GM23338 (cell line): ENCODE measurements at regions not wholly inside any gene's neighbourhood (a gene's known extent, or its start where the extent isn't known, plus 50 kb on each side); places are given as distances from the start of the nearest gene placed in this dataset.

Experiments
- ATAC-seq: fragments of 200-7000 bp; cut with Tn5 transposase; 3 replicates; pipeline ENCODE4 v1.9.1; 2020
- DNase-seq: peaks from one replicate; pipeline ENCODE4 v3.0.0-alpha.2; 2015; ENCODE audit warnings: low spot score
- H2AFZ ChIP-seq: fragments of 200-600 bp; sonication (generic); 2 replicates; pipeline ENCODE4 v1.8.0; 2016; ENCODE audit warnings: antibody characterized with exemption, mild to moderate bottlenecking, moderate library complexity
- H3F3A ChIP-seq: fragments of 200-600 bp; sonication (generic); replicated peaks from 2 replicates; pipeline ENCODE4 v1.8.0; 2017; ENCODE audit warnings: antibody characterized with exemption, mixed run types, low read depth
- H3K27ac ChIP-seq: fragments of 200-600 bp; sonication (generic); 2 replicates; pipeline ENCODE4 v1.6.1; 2016; ENCODE audit warnings: low read depth
- H3K27me3 ChIP-seq: fragments of 200-600 bp; sonication (generic); 2 replicates; pipeline ENCODE4 v1.8.0; 2016; ENCODE audit warnings: mild to moderate bottlenecking, mixed run types, moderate library complexity; ENCODE audit not compliant: insufficient read depth
- H3K36me3 ChIP-seq: fragments of 200-600 bp; sonication (generic); 2 replicates; pipeline ENCODE4 v1.8.0; 2016; ENCODE audit warnings: mild to moderate bottlenecking; ENCODE audit not compliant: insufficient read depth
- H3K4me1 ChIP-seq: fragments of 200-600 bp; sonication (generic); 2 replicates; pipeline ENCODE4 v1.8.0; 2016; ENCODE audit warnings: mild to moderate bottlenecking, moderate library complexity; ENCODE audit not compliant: insufficient read depth
- H3K4me2 ChIP-seq: fragments of 200-600 bp; sonication (generic); 2 replicates; pipeline ENCODE4 v1.7.1; 2017; ENCODE audit warnings: mixed run types
- H3K4me3 ChIP-seq: fragments of 200-600 bp; sonication (generic); 2 replicates; pipeline ENCODE4 v1.6.1; 2016; ENCODE audit warnings: mixed run types
- H3K79me2 ChIP-seq: fragments of 200-600 bp; sonication (generic); replicated peaks from 2 replicates; pipeline ENCODE4 v1.8.0; 2017; ENCODE audit warnings: mild to moderate bottlenecking; ENCODE audit not compliant: insufficient read depth
- H3K9me2 ChIP-seq: fragments of 200-600 bp; sonication (generic); 2 replicates; pipeline ENCODE4 v1.8.0; 2017; ENCODE audit not compliant: insufficient read depth
- H4K20me1 ChIP-seq: fragments of 200-600 bp; sonication (generic); replicated peaks from 2 replicates; pipeline ENCODE4 v1.8.0; 2017; ENCODE audit warnings: mild to moderate bottlenecking; ENCODE audit not compliant: insufficient read depth
- H3K27ac Mint-ChIP-seq: 2 replicates; pipeline ENCODE4 v1.8.0; 2020; ENCODE audit warnings: inconsistent platforms, mild to moderate bottlenecking, moderate library complexity, mixed read lengths
- H3K27me3 Mint-ChIP-seq: 3 replicates; pipeline ENCODE4 v1.8.0; 2022; ENCODE audit warnings: low read depth, mild to moderate bottlenecking, moderate library complexity, mixed read lengths, inconsistent platforms; ENCODE audit not compliant: insufficient read depth, poor library complexity
- H3K36me3 Mint-ChIP-seq: 3 replicates; pipeline ENCODE4 v1.8.0; 2021; ENCODE audit warnings: low read depth, mild to moderate bottlenecking, inconsistent platforms, moderate library complexity, mixed read lengths
- H3K4me1 Mint-ChIP-seq: 3 replicates; pipeline ENCODE4 v1.8.0; 2020; ENCODE audit warnings: mild to moderate bottlenecking, inconsistent platforms, mixed read lengths
- H3K4me3 Mint-ChIP-seq: 3 replicates; pipeline ENCODE4 v1.8.0; 2021; ENCODE audit warnings: moderate library complexity, mild to moderate bottlenecking, inconsistent platforms, mixed read lengths
- H3K9me3 Mint-ChIP-seq: 3 replicates; pipeline ENCODE4 v1.8.0; 2020; ENCODE audit warnings: moderate library complexity, mild to moderate bottlenecking, inconsistent platforms, mixed read lengths
- CREB1 ChIP-seq: fragments of 250-450 bp; sonication (Bioruptor Pico); IDR thresholded peaks from 2 replicates; pipeline ENCODE4 v1.5.0; 2020; ENCODE audit warnings: low read depth, mild to moderate bottlenecking, moderate library complexity
- EZH2 ChIP-seq: fragments of 200-600 bp; sonication (generic); IDR thresholded peaks from one replicate; pipeline ENCODE4 v1.8.0; 2017; ENCODE audit warnings: antibody characterized with exemption, mild to moderate bottlenecking, low read depth; ENCODE audit not compliant: unreplicated experiment
- NANOG ChIP-seq: IDR thresholded peaks from 2 replicates; pipeline ENCODE4 v1.6.1; 2016; ENCODE audit warnings: antibody characterized with exemption, borderline replicate concordance
- POLR2AphosphoS5 ChIP-seq: IDR thresholded peaks from 2 replicates; pipeline ENCODE4 v1.6.1; 2016; ENCODE audit warnings: antibody characterized with exemption, low read depth
- STAT1 ChIP-seq: IDR thresholded peaks from one replicate; pipeline ENCODE4 v1.6.1; 2016; ENCODE audit warnings: antibody characterized with exemption; ENCODE audit not compliant: unreplicated experiment
- ZNF114 ChIP-seq: fragments of 250-450 bp; sonication (Bioruptor Pico); IDR thresholded peaks from 2 replicates; pipeline ENCODE4 v1.5.0; 2020; ENCODE audit warnings: mild to moderate bottlenecking, moderate library complexity
- ZNF331 ChIP-seq: fragments of 250-450 bp; sonication (Bioruptor Pico); IDR thresholded peaks from 2 replicates; pipeline ENCODE4 v1.5.0; 2020; ENCODE audit warnings: low read depth, mild to moderate bottlenecking, moderate library complexity
- TF ChIP-seq, protein P1 (sequence below): IDR thresholded peaks from 2 replicates; pipeline ENCODE4 v1.6.1; 2016; ENCODE audit warnings: antibody characterized with exemption
- TF ChIP-seq, protein P2 (sequence below), 2 experiments: fragments of 200-600 bp in 1 of 2; sonication (generic) in 1 of 2; conservative IDR thresholded peaks; 2 replicates each; pipeline versions ENCODE4 v1.5.1 to v1.6.1; 2016 to 2017; ENCODE audit warnings: antibody characterized with exemption in 2 of 2, low read depth in 2 of 2, mild to moderate bottlenecking in 2 of 2, moderate library complexity in 1 of 2
- TF ChIP-seq, protein P3 (sequence below): IDR thresholded peaks from one replicate; pipeline ENCODE4 v1.6.1; 2018; ENCODE audit warnings: antibody characterized with exemption; ENCODE audit not compliant: unreplicated experiment

DNA sequence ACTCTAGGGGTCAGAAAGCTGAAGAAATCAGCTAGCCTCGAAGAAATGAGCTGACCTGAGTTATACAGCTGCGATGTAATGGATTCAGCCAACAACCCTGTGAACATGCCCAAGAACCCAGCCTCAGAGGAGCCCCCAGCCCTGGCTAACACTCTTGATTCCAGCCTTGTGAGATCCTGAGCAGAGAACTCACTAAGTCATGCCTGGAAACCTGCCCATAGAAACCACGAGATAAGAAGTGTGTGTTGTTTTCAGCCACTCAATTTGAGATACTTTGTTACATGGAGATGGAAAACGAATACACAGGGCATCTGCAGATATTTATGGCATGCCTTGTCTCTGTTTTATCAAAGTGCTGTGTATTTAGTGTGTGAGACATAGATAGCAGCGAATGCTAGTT, 265.2 kb downstream of the QKI start:
- no peaks in the 10 kb centered on the region for H3K4me1 Mint-ChIP-seq
- no peaks in the 10 kb centered on the region for H3K36me3 Mint-ChIP-seq
- H3K4me3 Mint-ChIP-seq = no peak overlapping the region

DNA sequence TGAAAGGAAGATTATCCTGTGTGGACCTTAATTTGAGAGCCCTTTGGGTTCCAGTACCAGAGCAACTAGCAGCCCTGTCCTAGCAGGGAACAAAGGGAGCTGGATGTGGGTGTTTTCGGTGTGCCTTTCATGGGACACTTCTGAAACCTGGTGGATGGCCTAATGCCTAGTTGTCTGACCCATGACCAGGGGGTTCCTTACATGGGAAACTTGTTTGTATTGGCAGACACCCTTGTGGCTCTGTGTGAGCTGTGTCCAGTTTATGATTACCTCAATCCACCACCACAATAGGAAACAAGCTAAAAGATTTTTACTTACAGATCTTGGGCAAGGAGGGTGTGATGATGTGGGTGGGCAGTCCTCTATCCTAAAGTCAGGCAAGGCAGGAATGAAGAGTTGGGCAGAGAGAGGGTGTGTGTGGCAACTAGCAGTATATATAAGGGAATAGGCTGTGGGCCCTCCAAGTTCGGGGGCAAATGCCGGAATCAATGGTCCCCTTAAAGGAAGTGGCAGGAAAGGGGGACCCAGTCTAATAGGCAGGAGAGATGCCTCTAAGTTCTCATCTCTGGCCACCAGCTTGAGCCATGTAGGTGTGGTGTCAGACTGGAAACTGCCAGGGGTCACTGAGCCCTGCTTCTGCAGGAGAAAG, 264.6 kb downstream of the QKI start:
- H3K79me2 ChIP-seq = no peaks in the 10 kb centered on the region
- H3K27ac ChIP-seq = no peak overlapping the region
- no peak overlapping the region for H2AFZ ChIP-seq
- no peaks in the 10 kb centered on the region for H3F3A ChIP-seq
- no peaks in the 10 kb centered on the region for H3K36me3 ChIP-seq
- no peak for ATAC-seq
- Mint-ChIP-seq H3K4me1 (no peaks in the 10 kb centered on the region), H3K27ac (no peak overlapping the region), H3K9me3 (peaks cover 8% of the 10 kb centered on the region; the same call in 2 of the 3 replicates), H3K36me3 (no peaks in the 10 kb centered on the region), H3K4me3 (no peak overlapping the region), H3K27me3 (peaks cover 2% of the 10 kb centered on the region)
- no peak for DNase-seq
- H4K20me1 ChIP-seq = no peaks in the 10 kb centered on the region
- no peaks in the 10 kb centered on the region for H3K4me1 ChIP-seq
- H3K9me2 ChIP-seq = no peaks in the 10 kb centered on the region; the same call in 1 of the 2 replicates
- H3K4me3 ChIP-seq = no peak overlapping the region
- H3K27me3 ChIP-seq = no peaks in the 10 kb centered on the region
- H3K4me2 ChIP-seq = no peak overlapping the region
- no peak for TF ChIP-seq ZNF331 (CRISPR knock-in tag)
- TF ChIP-seq, protein P1, sequence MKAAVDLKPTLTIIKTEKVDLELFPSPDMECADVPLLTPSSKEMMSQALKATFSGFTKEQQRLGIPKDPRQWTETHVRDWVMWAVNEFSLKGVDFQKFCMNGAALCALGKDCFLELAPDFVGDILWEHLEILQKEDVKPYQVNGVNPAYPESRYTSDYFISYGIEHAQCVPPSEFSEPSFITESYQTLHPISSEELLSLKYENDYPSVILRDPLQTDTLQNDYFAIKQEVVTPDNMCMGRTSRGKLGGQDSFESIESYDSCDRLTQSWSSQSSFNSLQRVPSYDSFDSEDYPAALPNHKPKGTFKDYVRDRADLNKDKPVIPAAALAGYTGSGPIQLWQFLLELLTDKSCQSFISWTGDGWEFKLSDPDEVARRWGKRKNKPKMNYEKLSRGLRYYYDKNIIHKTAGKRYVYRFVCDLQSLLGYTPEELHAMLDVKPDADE = no peak
- no peak for TF ChIP-seq CREB1 (CRISPR knock-in tag)
- TF ChIP-seq, protein P2, sequence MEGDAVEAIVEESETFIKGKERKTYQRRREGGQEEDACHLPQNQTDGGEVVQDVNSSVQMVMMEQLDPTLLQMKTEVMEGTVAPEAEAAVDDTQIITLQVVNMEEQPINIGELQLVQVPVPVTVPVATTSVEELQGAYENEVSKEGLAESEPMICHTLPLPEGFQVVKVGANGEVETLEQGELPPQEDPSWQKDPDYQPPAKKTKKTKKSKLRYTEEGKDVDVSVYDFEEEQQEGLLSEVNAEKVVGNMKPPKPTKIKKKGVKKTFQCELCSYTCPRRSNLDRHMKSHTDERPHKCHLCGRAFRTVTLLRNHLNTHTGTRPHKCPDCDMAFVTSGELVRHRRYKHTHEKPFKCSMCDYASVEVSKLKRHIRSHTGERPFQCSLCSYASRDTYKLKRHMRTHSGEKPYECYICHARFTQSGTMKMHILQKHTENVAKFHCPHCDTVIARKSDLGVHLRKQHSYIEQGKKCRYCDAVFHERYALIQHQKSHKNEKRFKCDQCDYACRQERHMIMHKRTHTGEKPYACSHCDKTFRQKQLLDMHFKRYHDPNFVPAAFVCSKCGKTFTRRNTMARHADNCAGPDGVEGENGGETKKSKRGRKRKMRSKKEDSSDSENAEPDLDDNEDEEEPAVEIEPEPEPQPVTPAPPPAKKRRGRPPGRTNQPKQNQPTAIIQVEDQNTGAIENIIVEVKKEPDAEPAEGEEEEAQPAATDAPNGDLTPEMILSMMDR (conservative IDR thresholded peaks at IDR 0.05; ENCODE audit: low read depth in 2 of 2) = no peak
- TF ChIP-seq STAT1 = no peak
- TF ChIP-seq, protein P3, sequence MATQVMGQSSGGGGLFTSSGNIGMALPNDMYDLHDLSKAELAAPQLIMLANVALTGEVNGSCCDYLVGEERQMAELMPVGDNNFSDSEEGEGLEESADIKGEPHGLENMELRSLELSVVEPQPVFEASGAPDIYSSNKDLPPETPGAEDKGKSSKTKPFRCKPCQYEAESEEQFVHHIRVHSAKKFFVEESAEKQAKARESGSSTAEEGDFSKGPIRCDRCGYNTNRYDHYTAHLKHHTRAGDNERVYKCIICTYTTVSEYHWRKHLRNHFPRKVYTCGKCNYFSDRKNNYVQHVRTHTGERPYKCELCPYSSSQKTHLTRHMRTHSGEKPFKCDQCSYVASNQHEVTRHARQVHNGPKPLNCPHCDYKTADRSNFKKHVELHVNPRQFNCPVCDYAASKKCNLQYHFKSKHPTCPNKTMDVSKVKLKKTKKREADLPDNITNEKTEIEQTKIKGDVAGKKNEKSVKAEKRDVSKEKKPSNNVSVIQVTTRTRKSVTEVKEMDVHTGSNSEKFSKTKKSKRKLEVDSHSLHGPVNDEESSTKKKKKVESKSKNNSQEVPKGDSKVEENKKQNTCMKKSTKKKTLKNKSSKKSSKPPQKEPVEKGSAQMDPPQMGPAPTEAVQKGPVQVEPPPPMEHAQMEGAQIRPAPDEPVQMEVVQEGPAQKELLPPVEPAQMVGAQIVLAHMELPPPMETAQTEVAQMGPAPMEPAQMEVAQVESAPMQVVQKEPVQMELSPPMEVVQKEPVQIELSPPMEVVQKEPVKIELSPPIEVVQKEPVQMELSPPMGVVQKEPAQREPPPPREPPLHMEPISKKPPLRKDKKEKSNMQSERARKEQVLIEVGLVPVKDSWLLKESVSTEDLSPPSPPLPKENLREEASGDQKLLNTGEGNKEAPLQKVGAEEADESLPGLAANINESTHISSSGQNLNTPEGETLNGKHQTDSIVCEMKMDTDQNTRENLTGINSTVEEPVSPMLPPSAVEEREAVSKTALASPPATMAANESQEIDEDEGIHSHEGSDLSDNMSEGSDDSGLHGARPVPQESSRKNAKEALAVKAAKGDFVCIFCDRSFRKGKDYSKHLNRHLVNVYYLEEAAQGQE = no peak
- TF ChIP-seq NANOG = no peak
- TF ChIP-seq POLR2AphosphoS5 = no peak
- TF ChIP-seq EZH2 = no peak

More for the DNA sequence above, 265.2 kb downstream of the QKI start:
- Histone ChIP-seq H3K4me2 (no peak overlapping the region), H3K36me3 (no peaks in the 10 kb centered on the region), H3K27me3 (no peaks in the 10 kb centered on the region), H3F3A (no peaks in the 10 kb centered on the region), H2AFZ (no peak overlapping the region), H3K9me2 (no peaks in the 10 kb centered on the region; the same call in 1 of the 2 replicates), H3K27ac (no peak overlapping the region), H4K20me1 (no peaks in the 10 kb centered on the region), H3K4me3 (no peak overlapping the region), H3K79me2 (no peaks in the 10 kb centered on the region), H3K4me1 (no peaks in the 10 kb centered on the region)
- DNase-seq (no peak), ATAC-seq (no peak)
- H3K9me3 Mint-ChIP-seq = peaks cover 8% of the 10 kb centered on the region; the same call in 2 of the 3 replicates
- TF ChIP-seq ZNF114 (no peak), ZNF331 (CRISPR knock-in tag) (no peak), CREB1 (CRISPR knock-in tag) (no peak)
- TF ChIP-seq, protein P3 = no peak
- peaks cover 2% of the 10 kb centered on the region for H3K27me3 Mint-ChIP-seq
- H3K27ac Mint-ChIP-seq = no peak overlapping the region
